Right renal pelvis (tissue), 4 donors: ENCODE measurements at regions not wholly inside any gene's neighbourhood (a gene's known extent, or its start where the extent isn't known, plus 50 kb on each side); places are given as distances from the start of the nearest gene placed in this dataset.
A peak's percentile ranks its signal among the peaks of the same experiment; 100 is the strongest.
"Not testable (repeated sequence)": the region's sequence is repeated elsewhere in the genome, so short reads cannot be mapped to it uniquely, and the experiment has no call there.

Source experiments
- DNase-seq, 4 donors: peaks; one replicate each; pipeline ENCODE4 v3.0.0-alpha.2; 2013; ENCODE audit warnings: low read depth in 4 of 4, low spot score in 3 of 4, missing footprints in 1 of 4

DNA sequence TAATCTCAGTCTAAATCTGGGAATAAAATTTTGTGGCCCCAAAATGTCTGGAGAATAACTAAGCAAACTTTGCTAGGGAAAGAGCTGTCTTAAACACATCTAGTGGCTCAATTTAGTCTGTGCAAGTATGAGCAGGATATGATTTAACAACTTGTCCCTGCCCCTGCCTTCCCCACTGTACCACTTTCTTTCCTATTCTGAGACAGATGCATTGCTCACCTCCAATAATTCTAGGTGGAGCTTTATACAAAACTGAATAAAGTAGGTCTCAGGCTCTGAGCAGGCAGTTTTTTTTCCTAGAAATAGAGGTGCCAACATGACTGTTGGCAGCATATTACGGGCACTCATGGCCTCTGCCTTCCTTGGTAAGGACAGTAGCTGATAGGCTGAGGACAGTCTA is 412.1 kb downstream of the DAD1 start:
- DNase-seq: no peak

DNA sequence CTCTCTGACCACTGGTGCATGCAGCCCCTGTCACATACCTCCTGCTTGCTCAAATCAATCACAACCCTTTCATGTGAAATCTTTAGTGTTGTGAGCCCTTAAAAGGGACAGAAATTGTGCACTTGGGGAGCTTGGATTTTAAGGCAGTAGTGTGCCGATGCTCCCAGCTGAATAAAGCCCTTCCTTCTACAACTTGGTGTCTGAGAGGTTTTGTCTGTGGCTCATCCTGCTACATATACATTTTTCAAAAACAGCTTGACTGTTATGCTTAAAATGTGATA is 413.8 kb downstream of the DAD1 start:
- not testable (repeated sequence) for DNase-seq

GRCh38 chr14:22174412-22175277 is 414.4 kb downstream of the DAD1 start:
- DNase-seq: no peak

- DNase-seq: no peak
These were observed 420.7 kb downstream of the DAD1 start for GRCh38 chr14:22168092-22168955.

- no peak for DNase-seq
These were observed 424.4 kb downstream of the DAD1 start for GRCh38 chr14:22164616-22165015.

- peak in 1 of 4 donors; percentile 12 for DNase-seq
These were observed 426.0 kb downstream of the DAD1 start for GRCh38 chr14:22163051-22163450.

- no peak for DNase-seq
These were observed 429.1 kb downstream of the DAD1 start for GRCh38 chr14:22159957-22160356.

DNA sequence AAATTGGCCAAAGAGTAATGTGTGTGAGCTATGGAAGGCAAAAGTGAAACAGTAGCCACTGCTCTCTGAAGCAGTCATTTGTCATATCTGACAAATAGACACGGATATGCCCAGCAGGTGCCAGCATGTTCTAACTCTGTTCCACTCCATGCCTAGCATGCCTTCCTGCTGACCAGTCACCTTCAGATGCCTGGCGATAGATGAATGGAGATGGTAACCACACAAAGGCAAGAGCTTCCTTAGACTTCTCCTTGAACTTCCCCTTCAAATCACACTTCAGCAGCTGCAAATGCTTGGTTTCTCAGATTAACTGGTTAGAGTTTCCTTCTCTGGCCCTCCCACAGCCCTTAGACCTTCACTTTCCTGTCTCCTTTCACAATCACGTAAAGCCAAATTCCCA is 429.9 kb downstream of the DAD1 start:
- DNase-seq: no peak

- DNase-seq: no peak
These were observed 430.5 kb downstream of the DAD1 start for GRCh38 chr14:22158560-22158959.

GRCh38 chr14:22155571-22155970 is 433.5 kb downstream of the DAD1 start:
- DNase-seq: no peak

- DNase-seq: no peak
These were observed 436.1 kb downstream of the DAD1 start for GRCh38 chr14:22152903-22153302.

DNA sequence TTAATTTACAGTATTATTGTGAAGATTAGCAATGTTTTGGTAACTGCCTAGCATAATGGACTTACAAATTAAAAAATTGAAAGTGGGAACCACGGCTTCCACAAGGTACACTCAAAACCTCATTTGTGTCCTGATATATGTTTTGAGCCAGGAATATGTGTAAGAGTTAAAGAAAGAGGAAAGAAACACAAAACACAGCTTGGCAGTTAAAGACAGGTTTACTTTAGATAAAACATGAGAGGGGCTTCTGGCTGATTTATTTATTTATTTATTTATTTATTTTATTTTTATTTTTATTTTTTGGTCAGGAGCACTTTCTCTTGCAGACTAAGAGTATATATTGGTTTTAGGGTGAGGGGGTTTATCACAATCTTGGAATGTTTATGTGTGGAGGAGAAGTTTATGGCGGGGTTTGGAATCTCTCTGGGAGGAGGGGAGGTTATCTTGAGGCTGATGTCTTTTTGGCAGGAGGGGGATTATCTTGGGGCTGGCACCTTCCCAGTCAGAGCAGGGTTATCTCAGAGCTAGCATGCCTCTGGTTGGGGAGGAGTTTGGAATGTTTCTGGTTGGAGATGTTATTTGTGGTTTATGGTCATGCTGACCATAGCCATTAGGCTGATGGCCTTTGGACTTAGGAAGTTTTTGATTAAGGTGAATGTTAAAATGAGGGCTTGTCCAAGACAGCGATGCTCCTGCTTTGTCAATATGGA is 436.7 kb downstream of the DAD1 start:
- no peak for DNase-seq

DNA sequence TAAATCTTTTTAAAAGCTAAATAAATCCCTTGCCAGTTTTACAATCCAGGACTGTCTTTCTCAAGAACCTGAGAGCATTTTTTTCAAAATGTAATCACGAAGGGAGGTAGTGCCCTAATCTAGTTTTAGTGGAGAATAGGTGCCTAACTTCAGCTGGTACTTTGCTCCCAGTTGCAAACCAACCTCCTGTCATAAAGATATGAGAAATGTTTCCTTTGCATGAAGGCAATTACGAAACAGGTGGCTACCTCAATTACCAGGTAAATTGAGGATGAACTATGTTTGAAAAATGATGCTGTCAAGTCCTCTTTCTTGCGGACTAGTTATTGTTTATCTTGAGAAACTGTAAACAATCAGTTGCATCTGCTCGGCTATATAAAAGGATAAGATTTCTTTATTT is 437.9 kb downstream of the DAD1 start:
- no peak for DNase-seq

DNA sequence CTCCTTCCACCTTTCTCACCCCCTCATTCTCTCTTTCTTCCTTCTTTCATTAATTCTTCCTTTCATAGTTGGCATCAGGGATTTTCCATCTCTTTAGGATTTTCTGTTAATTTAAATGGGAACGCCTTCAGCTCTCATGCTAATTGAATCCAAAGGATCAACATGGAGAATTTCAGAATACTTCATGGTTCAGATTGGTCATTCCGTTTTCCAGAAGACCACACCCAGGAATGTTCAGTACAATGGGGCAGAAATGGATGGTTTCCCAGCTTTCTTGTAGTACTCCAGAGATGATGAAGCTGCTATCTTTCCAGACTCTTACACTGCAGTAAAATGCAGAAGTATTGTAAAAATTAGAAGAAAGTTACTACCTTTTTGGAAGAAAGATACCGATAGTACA is 440.0 kb downstream of the DAD1 start:
- no peak for DNase-seq

DNA sequence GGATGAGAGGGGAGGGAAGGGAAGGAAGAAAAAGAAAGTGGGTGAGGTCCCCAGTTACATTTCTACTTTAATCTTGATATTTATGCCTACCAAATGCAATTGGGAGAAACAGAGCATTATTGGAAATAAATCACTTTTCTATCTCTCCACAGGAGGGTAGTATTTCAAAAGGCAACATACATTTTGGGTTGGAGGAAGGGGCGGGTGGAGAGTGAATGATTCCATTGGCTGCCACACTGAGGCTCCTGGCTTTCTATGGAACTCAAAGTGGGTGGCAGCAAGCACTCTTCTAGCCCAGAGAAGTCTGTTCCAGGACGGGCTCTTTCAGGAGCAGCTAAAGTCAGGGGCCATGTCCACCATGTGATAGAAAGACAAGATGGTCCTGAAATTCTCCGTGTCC is 441.3 kb downstream of the DAD1 start:
- no peak for DNase-seq

GRCh38 chr14:22143363-22143762 is 445.7 kb downstream of the DAD1 start:
- DNase-seq: no peak

GRCh38 chr14:22140633-22141032 is 448.4 kb downstream of the DAD1 start:
- no peak for DNase-seq

- no peak for DNase-seq
These were observed 457.1 kb downstream of the DAD1 start for GRCh38 chr14:22131749-22132476.

DNA sequence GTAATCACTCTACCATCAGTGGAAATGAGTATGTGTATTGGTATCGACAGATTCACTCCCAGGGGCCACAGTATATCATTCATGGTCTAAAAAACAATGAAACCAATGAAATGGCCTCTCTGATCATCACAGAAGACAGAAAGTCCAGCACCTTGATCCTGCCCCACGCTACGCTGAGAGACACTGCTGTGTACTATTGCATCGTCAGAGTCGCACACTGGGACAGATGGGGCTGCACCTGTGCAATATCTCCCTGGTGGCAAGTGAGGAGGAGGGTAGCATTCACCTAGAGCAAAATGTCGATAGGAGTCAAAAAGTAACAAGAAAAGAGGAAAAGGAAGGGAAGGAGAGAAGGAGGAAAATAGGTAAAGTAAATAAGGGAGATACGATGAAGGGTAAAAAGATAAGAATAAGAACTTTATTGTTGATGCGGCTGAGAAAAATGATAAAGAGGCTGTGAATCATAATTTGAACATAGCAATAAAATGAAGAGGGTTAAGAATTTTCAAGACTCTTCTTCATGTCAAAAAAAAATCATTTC is 450.5 kb upstream of the OR4E1 start:
- no peak for DNase-seq

DNA sequence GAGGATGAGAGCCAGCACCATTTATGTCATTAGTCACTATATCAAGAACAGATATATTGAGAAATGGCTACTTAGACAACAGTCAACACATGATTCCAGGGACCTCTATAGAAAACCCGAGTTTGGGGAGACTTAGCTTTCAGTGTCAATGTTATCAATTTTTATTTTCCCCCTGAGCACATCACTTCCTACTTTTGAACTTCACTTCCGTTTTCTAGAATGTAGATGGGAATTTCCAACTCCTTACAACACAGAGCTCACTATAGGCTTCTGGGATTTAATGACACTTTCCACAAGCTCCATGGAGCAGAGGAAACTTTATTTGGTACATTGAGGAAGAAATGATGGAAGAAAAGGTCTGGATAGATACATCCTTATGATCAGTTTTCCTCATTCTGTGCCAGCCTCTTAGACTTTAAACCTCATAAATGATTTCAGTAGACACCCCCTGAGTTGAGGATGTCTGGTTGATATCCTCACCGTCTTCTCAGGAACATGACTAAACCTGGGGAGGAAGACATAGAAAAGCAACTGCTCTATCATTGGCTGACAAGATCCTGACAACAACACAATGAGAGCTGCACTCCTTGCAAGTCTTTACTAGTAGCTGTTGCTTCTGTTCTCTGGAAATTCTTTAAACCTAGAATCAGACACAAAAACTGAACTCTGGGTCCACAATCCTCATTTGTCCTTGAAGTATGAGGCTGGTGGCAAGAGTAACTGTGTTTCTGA is 449.4 kb upstream of the OR4E1 start:
- no peak for DNase-seq
